ENCODE measurements at regions not wholly inside any gene's neighbourhood (a gene's known extent, or its start where the extent isn't known, plus 50 kb on each side); places are given as distances from the start of the nearest gene placed in this dataset.

- H3K4me3 ChIP-seq (ENCODE audit: control insufficient read depth, low read depth, low read length), result no peak overlapping the region
- DNase-seq (ENCODE audit: low read depth), result peak; percentile 34
- TF ChIP-seq CTCF (conservative IDR thresholded peaks at IDR 0.05; ENCODE audit: control insufficient read depth, insufficient read depth, low read depth, low read length), result no peak
These were observed 161.4 kb upstream of the KCNG1 start for GRCh38 chr20:51184289-51184688.

- no peak overlapping the region for H3K4me3 ChIP-seq (ENCODE audit: control insufficient read depth, low read depth, low read length)
- TF ChIP-seq CTCF (conservative IDR thresholded peaks at IDR 0.05; ENCODE audit: control insufficient read depth, insufficient read depth, low read depth, low read length), result no peak
- no peak for DNase-seq (ENCODE audit: low read depth)
These were observed 160.5 kb upstream of the KCNG1 start for GRCh38 chr20:51183451-51183850.

- DNase-seq (ENCODE audit: low read depth), result no peak
These were observed 159.7 kb upstream of the KCNG1 start for GRCh38 chr20:51182571-51182970.

GRCh38 chr20:51178153-51178552 is 155.2 kb upstream of the KCNG1 start:
- no peak overlapping the region for H3K4me3 ChIP-seq (ENCODE audit: control insufficient read depth, low read depth, low read length)
- no peak for DNase-seq (ENCODE audit: low read depth)
- no peak for TF ChIP-seq CTCF (conservative IDR thresholded peaks at IDR 0.05; ENCODE audit: control insufficient read depth, insufficient read depth, low read depth, low read length)

More at GRCh38 chr20:51182571-51182970, 159.7 kb upstream of the KCNG1 start:
- no peak overlapping the region for H3K4me3 ChIP-seq (ENCODE audit: control insufficient read depth, low read depth, low read length)
- TF ChIP-seq CTCF (conservative IDR thresholded peaks at IDR 0.05; ENCODE audit: control insufficient read depth, insufficient read depth, low read depth, low read length), result no peak

GRCh38 chr20:51176876-51177275 is 154.0 kb upstream of the KCNG1 start:
- no peak overlapping the region for H3K4me3 ChIP-seq (ENCODE audit: control insufficient read depth, low read depth, low read length)
- DNase-seq (ENCODE audit: low read depth), result no peak
- TF ChIP-seq CTCF (conservative IDR thresholded peaks at IDR 0.05; ENCODE audit: control insufficient read depth, insufficient read depth, low read depth, low read length), result no peak

GRCh38 chr20:51176446-51176845 is 153.5 kb upstream of the KCNG1 start:
- H3K4me3 ChIP-seq (ENCODE audit: control insufficient read depth, low read depth, low read length), result no peak overlapping the region
- TF ChIP-seq CTCF (conservative IDR thresholded peaks at IDR 0.05; ENCODE audit: control insufficient read depth, insufficient read depth, low read depth, low read length), result no peak
- no peak for DNase-seq (ENCODE audit: low read depth)

- TF ChIP-seq CTCF (conservative IDR thresholded peaks at IDR 0.05; ENCODE audit: control insufficient read depth, insufficient read depth, low read depth, low read length), result no peak
- DNase-seq (ENCODE audit: low read depth), result no peak
- H3K4me3 ChIP-seq (ENCODE audit: control insufficient read depth, low read depth, low read length), result no peak overlapping the region
These were observed 152.8 kb upstream of the KCNG1 start for GRCh38 chr20:51175724-51176123.
